NB4 (cell line): ENCODE measurements at regions not wholly inside any gene's neighbourhood (a gene's known extent, or its start where the extent isn't known, plus 50 kb on each side); places are given as distances from the start of the nearest gene placed in this dataset.

Source experiments
- DNase-seq: peaks from one replicate; pipeline ENCODE4 v3.0.0; 2010; ENCODE audit warnings: low read depth
- H3K4me3 ChIP-seq: one replicate; pipeline ENCODE4 v1.5.1; 2011; ENCODE audit warnings: mild to moderate bottlenecking, low read depth, low read length, moderate library complexity
- MYC ChIP-seq: IDR thresholded peaks from 2 replicates; pipeline ENCODE4 v1.6.1; 2011; ENCODE audit warnings: low read depth, low read length
- POLR2A ChIP-seq: IDR thresholded peaks from 2 replicates; pipeline ENCODE4 v1.6.1; 2011; ENCODE audit warnings: mild to moderate bottlenecking; ENCODE audit not compliant: insufficient read length; ENCODE audit errors: extremely low read depth
- TF ChIP-seq, protein P1 (sequence below): IDR thresholded peaks from one replicate; pipeline ENCODE4 v1.5.1; 2012; ENCODE audit warnings: low read depth, low read length
- TF ChIP-seq, protein P2 (sequence below): IDR thresholded peaks from 2 replicates; pipeline ENCODE4 v1.6.1; 2011; ENCODE audit warnings: low read depth, low read length

DNA sequence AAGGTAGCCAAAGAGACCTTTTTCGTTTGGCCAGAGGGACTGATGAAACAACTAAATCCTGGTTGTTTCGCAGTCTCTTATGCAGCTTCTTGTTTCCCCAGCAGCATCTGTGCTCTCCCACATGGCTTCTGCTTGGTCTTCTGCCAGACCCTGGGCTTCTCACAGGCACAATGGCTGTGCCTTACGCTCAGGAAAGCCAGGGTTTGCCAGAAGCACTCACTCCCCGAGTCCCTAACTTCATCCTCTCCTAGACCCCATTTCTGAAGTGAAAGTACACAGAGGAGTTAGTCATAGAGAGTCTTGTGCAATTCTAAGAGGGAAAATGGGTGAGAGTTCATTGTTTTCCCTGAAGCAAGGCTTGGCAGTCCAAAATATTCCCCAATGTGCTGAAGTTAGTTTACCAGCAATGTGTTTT lies 121.7 kb downstream of the EVX1 start:
- no peak for TF ChIP-seq POLR2A
- TF ChIP-seq, protein P1, sequence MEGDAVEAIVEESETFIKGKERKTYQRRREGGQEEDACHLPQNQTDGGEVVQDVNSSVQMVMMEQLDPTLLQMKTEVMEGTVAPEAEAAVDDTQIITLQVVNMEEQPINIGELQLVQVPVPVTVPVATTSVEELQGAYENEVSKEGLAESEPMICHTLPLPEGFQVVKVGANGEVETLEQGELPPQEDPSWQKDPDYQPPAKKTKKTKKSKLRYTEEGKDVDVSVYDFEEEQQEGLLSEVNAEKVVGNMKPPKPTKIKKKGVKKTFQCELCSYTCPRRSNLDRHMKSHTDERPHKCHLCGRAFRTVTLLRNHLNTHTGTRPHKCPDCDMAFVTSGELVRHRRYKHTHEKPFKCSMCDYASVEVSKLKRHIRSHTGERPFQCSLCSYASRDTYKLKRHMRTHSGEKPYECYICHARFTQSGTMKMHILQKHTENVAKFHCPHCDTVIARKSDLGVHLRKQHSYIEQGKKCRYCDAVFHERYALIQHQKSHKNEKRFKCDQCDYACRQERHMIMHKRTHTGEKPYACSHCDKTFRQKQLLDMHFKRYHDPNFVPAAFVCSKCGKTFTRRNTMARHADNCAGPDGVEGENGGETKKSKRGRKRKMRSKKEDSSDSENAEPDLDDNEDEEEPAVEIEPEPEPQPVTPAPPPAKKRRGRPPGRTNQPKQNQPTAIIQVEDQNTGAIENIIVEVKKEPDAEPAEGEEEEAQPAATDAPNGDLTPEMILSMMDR: no peak
- TF ChIP-seq, protein P2, sequence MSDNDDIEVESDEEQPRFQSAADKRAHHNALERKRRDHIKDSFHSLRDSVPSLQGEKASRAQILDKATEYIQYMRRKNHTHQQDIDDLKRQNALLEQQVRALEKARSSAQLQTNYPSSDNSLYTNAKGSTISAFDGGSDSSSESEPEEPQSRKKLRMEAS: no peak
- TF ChIP-seq MYC: no peak
- peak; percentile 58 for DNase-seq
- H3K4me3 ChIP-seq: no peak overlapping the region

DNA sequence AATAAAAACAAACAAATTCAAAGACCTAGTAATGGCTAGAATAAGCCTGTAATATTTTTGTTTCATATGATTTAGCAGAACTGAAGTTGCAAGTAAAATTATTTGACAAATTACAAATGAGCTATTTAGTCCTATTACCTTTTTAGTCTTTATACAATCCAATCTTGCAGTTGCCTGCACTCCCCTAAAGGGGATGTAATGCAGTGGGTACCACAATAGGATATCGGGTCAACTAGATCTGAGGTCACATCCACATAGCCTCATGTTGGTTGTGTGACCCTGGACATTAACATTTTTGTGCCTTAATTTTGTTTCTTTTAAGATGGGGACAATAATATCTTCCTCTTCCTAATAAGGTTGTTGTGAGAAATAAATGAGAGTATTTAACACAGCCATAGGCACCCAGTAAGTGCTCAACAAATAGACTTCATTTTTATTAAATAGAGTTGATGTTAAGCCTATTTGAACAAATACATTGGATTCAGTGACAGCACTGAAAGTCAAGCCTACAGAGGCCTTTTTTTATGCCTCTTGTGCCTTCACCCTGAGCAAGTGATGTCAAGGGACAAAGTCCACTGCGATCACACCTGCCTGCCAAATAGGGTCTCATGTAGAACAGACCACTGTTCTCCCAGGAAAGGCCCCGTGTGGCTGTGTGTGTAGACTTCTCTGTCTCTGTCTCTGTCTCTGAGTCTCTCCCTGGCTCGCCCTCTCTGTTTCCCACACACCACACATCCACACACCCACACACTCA lies 124.8 kb downstream of the EVX1 start:
- no peak overlapping the region for H3K4me3 ChIP-seq
- DNase-seq: no peak
- TF ChIP-seq MYC (no peak), POLR2A (no peak)
- TF ChIP-seq, protein P1: no peak
- TF ChIP-seq, protein P2: no peak

DNA sequence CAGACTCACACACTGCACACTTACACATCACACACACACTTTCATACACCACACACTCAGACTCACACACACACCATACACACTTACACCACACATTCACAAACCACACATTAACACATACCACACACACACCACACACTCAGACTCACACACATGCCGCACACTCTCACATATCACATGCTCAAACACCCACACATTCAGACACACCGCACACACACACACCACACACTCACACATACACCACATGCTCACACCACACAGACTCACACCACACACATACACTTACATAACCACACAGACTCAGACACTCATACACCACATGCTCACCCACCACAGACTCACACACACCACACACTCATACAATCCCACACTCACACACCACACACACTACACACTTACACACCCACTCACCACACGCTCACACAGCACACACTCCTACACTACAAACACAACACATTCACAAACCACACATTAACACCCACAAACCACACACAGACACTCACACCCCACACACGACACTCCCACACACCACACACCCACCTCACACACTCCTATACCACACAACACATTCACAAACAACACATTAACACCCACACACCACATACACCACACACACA lies 125.4 kb downstream of the EVX1 start:
- TF ChIP-seq, protein P1: no peak
- no peak for TF ChIP-seq MYC
- no peak for TF ChIP-seq POLR2A
- TF ChIP-seq, protein P2: no peak
- no peak overlapping the region for H3K4me3 ChIP-seq
- no peak for DNase-seq

DNA sequence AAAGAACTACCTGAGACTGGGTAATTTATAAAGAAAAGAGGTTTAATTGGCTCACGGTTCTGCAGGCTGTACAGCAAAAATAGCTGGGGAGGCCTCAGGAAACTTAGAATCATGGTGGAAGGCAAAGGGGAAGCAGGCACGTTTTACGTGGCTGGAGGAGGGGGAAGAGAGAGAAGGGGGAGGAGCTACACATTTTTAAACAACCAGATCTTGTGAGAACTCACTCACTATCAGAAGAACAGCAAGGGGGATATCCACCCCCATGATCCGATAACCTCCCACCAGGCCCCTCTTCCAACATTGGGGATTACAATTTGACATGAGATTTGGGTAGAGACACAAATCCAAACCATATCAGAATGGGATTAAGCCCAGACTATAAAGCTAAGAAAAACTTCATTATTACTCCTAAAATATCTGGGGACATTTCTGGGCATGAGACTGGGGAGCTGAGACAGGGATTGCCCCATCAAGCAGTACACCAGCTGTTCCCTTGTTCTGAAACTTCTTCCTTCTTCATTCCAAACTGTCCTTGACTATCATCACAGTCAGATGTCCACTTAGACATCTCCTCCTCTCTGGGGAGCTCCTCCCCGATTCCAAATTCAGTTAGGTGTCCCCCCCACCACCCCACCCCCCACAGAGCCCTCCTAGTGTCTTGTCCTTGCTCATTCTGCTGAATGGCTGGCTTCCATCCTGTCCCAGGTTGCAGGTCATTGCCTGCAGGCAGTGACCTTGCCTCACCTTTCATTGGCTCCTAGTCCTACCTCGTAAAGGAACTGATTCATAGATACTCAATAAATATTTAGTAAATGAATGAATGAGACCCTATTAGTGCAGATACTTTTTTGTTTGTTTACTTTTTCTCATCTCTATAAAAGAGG lies 132.6 kb downstream of the EVX1 start:
- DNase-seq: peak; percentile 30
- H3K4me3 ChIP-seq: no peak overlapping the region
- TF ChIP-seq MYC (no peak), POLR2A (no peak)
- TF ChIP-seq, protein P2: no peak
- TF ChIP-seq, protein P1: no peak

DNA sequence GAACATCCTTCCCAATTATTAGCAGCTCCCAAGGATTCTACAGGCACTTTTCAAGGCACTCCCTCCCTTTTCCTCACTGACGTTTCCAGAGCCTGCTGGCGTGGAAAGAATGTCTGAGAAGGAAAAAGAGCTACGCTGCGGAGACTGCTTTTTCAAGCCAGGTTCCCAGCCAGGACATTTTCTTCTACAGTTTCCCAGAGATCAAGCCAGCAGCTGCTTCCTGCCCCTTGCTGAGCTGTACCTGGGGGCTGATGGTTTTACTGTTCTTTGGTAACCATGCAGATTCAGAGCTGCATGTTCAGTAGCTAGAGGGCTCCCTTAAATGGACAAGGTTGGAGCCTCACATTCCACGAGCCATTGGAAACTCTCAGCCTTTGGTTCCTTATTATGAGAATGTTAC lies 133.4 kb downstream of the EVX1 start:
- H3K4me3 ChIP-seq: no peak overlapping the region
- no peak for DNase-seq
- TF ChIP-seq MYC: no peak
- TF ChIP-seq, protein P2: no peak
- TF ChIP-seq, protein P1: no peak
- no peak for TF ChIP-seq POLR2A
